GM18858 (cell line): ENCODE measurements at regions not wholly inside any gene's neighbourhood (a gene's known extent, or its start where the extent isn't known, plus 50 kb on each side); places are given as distances from the start of the nearest gene placed in this dataset.
"Not testable (repeated sequence)": the region's sequence is repeated elsewhere in the genome, so short reads cannot be mapped to it uniquely, and the experiment has no call there.

Experiments
- ATAC-seq: cut with Tn5 transposase; IDR thresholded peaks from one replicate; pipeline ENCODE4 v1.9.1; 2021; ENCODE audit not compliant: unreplicated experiment

DNA sequence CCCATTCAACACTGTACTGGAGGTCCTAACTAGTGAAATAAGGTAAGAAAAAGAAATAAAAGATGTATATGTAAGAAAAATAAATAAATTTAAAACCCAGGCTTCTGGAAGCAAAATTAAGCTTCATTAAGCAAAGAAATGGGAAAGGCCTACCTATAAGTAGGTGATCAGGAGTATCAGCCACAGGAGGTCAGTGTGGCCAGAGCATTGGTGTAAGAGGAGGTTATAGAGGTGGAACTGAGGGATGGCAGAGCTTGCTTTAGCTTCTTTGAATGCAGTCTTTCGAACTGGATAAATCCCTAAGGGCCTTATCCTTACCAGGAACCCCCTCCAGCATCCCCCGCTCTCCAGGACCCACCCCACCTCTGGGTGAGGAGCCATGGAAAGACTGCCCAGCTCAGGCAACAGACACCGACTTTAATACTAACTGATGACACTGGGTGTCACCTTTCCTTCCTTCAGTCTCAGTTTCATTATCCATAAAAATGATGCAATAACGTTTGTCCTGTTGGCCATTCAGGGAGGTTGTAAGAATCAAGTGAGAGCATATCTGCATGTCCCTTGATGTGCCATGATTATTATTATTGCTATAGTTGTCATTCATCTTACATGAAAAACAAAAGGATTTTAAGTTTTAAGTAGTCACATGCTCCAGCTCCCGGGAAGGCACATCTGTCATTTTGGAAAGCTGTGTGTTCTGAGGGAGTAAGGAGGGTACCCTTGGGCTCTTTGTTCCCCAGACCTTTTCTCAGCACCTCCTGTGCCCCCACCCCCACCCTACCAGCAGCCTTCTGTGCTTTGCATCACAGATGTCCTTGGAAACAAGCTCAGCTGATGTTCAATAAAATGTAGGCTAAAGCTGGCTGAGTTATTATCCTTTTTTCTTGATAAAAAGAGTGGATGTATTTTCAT lies 50.8 kb upstream of the CTNNA1 start:
- no peak for ATAC-seq

DNA sequence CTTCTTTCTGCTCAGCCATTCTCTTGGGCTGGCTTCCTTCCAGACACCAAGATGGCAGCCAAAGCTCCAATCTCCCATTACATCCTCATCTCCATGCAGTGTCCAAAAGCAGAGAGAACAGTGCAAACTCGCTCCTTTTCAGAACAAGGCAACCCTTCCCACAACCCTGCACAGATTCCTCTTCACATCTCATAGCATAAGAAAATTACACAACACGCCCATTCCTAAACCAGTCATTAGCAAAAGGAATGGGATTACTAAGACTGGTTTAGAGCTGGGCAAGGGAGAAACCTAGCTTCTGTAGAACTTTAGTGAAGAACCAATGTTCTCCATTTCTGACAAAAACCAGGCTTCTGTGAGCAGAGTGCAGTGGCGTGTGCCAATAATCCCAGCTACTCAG lies 51.5 kb upstream of the CTNNA1 start:
- no peak for ATAC-seq

DNA sequence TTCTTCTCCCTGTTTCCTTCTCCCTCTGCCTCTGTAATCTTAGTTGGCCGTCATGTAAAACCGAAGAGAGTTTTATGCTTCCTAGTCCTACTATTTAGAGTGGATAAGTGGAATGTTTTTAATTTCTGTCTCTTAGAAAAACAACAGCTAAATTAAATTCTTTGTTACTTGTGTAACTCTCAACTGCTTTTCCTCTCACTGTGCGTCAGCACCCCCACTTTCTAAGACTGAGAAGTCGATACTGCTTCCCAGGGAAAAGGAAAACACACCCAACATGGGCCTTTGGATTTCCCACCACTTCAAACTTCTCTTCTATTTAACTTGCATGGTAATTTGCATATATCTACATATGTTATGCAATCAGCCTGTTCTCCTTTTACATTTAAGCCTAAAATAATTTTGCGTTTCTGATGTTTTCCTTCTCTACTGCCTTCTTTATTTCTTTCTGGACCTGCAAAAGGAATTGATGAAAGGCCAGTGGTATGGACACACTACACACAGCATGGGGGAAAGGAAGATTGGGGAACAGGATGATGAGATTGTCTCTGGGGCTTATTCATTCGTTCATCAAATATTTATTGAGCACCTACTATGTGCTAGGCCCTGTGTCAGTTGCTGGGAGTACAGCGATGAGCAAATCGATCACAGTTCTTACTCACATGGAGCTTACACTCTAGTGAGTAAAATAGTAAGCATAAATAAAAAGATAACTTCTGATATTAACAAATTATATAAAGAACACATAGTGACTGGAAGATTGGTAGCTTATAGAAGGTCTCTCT lies 52.5 kb upstream of the CTNNA1 start:
- ATAC-seq, result no peak

DNA sequence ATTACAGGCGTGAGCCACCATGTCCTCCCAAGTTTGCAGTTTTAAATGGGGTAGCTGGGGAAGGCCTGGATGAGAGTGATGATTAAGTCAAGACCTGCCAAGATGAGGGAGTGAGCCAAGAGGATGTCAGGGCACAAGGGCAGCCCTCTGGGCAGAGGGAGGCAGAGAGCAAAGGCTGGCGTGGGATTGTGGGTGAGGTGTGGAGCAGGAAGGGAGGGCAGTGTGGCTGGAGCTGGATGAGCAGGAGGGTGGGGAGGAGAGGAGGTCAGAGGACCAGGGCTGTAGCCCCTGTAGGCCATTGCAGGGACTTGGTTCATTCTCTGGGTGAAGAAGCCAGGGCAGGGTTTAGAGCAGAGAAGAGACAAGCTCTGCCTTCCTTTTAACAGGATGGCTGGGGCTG lies 53.7 kb upstream of the CTNNA1 start:
- no peak for ATAC-seq

DNA sequence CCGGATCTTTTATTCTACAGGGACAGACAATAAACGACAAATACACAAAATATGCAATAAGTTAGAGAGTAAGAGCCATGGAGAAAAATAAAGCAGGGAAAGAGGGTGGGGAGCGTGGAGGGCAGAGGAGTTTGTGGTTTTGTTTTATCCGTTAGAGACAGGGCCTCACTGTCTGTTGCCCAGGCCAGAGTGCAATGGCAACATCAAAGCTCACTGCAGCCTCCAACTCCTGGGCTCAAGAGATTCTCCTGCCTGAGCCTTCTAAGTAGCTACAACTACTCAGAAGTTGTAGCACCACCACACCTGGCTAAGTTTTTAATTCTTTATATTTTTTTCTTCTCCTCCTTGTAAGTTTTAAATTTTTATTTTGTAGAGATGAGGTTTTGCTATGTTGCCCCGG lies 54.5 kb upstream of the CTNNA1 start:
- ATAC-seq, result no peak

DNA sequence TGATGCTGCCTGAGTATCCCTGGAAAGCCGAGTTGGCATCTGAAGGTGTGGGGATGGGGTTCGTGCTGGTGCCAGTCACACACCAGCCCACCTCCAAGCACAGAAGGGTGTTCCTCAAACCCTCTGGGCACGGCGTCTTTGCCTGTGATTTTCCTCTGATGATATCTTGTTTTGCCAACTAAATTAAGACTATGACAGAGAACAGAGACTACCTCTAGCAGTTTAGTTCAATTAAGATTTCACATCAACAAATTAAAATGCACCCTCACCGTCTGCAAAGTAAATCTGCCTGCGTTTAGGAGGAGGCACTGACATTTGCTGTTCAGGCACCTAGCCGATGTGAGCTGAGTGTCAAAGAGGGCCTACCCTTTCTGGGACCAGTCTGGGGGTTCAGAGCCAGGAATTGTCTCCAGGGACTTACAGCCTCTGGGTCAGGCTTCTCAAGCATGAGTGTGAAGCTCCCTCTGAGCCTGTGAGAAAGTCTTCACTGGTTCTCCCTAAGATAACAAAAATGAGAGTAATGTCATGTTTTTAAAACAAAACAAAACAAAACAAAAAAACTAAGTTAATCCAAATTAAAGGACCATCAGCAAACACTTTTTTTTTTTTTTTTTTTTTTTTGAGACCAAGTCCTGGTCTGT lies 55.4 kb upstream of the CTNNA1 start:
- no peak for ATAC-seq

DNA sequence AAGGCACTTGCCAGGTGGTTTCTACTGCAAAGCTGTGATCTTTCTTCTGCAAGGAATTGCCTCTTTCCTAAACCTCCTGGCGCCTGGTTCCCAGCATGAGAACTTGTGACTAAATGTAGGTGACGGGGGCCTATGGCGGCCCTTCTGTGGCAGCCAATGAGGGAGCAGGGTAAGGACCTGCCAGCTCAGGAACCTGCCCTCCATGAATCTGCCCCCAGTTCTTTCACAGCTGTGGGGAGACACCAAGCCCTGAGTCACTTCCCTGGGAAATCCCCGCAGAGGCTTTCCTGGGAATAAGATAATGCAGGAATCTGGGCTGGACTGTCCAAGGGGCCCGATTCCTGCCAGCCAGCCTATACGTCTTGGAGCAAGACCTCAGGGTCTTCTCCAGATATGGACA lies 56.7 kb upstream of the CTNNA1 start:
- ATAC-seq, result no peak

DNA sequence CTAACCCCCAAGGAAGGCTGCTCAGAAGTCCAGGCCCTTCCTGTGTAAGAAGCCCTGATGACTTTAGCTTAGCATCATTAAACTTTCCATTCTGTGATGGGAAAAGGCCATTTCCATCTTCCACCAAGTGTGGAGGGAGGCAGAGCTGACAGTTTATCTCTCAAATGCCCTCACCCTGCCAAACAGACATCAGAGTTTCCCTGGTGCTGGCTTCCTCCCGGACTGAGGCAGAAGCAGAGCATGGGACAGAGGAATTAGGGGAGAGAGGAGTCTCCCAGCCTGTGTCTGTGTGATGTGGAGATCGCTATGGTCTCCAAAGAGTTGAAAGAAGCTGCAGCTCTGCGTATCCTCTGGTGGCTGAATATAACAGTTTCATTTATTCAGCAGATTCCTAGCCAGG lies 57.4 kb upstream of the CTNNA1 start:
- ATAC-seq, result no peak

DNA sequence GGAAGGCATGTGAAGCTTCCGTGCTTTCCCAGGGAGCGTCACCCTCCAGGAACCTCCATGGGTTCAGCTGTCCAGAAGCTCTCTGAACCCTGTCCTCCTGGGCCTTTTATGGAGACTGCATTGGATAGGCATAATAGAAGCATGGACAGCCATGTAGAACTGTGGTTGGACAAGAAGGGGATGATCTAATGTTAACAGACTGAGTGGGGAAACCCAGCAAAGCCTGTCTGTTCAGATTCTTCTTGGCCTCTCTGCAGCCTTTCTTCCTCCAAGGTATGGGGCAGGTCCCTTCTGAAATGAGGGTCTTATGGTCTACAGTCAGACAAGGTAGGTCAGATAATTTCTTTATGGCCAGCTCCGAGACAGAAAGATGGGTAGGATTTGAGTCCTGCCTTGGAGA lies 59.1 kb upstream of the CTNNA1 start:
- ATAC-seq, result no peak

DNA sequence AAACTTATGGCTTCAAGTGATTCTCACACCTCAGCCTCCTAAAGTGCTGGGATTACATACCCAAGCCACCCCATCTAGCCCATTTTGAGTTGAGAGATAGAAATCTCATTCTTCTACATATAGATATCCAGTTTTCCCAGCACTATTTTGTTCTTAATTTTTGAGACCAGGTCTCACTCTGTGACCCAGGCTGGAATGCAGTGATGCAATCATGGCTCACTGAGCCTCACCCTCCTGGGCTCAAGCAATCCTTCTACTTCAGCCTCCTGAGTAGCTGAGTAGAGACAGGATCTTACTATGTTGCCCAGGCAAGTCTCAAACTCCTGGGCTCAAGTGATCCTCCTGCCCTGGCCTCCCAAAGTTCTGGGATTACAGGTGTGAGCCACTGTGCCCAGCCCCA lies 60.9 kb upstream of the CTNNA1 start:
- ATAC-seq, result no peak

DNA sequence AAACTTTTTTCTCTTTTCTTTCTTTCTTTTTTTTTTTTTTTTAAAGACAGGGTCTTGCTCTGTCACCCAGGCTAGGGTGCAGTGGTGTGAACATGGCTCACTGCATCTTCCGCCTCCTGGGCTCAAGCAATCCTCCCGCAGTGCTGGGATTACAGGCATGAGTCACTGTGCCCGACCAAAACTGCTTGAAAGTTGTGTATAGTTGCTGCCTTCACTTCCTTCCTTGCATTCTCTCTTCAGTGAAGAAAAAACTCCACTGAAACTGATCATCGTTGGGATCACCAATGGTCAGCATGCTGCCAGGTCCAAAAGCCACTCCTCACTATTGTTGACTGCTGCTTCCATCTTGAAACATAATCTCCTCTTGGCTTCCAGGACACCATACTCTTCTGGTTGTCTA lies 66.6 kb upstream of the CTNNA1 start:
- ATAC-seq, result no peak

DNA sequence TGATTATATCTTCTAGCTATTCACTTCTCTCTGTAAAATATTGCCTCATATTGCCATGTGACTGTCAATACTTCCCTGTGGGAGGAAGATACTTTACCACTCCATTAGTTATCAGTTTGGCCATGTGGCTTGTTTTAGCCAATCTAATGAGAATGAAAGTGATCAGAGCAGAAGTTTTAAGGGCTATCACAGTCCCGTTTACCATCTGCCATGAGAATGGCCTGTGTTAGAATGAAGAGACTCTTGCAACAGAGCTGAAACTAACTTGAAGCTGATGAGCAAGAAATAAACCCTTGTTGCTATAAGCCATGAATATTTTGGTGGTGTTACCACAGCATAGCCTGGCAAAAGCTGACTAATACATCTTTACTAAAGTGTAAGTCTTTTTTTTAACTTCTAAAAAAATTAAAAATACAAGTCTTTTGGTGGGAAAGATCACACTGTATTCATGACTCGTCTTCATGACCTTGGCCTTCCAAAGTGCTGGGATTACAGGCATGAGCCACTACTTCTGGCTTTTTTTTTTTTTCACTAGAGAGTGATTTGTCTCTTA lies 68.0 kb upstream of the CTNNA1 start:
- no peak for ATAC-seq

DNA sequence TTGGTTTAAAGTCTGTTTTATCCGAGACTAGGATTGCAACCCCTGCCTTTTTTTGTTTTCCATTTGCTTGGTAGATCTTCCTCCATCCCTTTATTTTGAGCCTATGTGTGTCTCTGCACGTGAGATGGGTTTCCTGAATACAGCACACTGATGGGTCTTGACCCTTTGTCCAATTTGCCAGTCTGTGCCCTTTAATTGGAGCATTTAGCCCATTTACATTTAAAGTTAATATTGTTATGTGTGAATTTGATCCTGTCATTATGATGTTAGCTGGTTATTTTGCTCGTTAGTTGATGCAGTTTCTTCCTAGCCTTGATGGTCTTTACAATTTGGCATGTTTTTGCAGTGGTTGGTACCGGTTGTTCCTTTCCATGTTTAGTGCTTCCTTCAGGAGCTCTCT lies 70.8 kb upstream of the CTNNA1 start:
- not testable (repeated sequence) for ATAC-seq

DNA sequence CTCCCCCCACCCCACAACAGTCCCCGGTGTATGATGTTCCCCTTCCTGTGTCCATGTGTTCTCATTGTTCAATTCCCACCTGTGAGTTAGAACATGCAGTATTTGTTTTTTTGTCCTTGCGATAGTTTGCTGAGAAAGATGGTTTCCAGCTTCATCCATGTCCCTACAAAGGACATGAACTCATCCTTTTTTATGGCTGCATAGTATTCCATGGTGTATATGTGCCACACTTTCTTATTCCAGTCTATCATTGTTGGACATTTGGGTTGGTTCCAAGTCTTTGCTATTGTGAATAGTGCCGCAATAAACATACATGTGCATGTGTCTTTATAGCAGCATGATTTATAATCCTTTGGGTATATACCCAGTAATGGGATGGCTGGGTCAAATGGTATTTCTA lies 74.4 kb upstream of the CTNNA1 start:
- ATAC-seq, result not testable (repeated sequence)

DNA sequence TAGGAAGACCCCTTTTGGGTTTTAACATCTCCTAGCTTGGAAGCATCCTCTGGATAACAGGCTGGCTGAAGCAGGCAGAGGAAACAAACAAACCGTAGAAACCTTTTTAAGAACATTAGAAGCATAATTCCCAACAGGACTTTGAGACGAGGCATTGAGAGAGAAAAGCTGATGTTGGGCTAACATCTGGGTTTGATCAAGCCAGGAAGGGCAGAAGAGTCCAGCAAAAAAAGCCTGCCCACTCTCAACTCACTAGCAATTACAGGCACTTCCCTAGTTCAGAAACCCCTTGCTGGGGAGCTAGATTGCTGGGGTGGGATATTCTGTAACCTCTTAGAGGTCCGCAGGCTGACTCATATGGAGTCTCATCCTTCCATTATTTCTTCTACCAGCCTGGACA lies 75.4 kb upstream of the CTNNA1 start:
- no peak for ATAC-seq

DNA sequence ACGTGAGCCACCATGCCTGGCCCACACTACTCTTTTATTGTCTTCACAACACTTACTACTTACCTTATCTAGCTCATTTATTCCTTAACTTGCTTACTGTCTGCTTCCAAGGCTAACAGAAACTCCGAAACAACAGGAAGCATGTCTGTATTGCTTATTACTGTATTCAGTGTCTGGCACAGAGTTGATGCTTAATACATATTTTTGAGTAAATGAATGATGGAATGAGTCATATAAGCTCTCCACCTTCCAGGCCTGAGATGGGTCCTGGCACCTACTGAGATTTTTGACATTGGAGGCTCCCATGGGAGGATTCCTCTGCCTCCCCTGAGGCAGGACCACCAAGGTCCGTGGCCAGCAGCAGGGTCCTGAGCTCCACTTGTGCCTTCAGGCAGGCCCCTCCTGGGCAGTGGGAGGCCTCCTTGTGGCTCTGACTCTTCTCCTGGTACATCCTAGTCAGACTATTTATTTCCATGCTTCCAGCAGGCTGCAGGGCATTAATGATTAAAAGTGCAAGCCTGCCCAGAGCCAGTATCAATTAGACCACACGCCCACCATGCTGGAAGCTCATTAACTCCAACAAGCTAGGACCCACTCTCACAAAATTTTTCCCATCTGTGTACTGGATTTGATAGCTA lies 76.5 kb upstream of the CTNNA1 start:
- ATAC-seq, result no peak

DNA sequence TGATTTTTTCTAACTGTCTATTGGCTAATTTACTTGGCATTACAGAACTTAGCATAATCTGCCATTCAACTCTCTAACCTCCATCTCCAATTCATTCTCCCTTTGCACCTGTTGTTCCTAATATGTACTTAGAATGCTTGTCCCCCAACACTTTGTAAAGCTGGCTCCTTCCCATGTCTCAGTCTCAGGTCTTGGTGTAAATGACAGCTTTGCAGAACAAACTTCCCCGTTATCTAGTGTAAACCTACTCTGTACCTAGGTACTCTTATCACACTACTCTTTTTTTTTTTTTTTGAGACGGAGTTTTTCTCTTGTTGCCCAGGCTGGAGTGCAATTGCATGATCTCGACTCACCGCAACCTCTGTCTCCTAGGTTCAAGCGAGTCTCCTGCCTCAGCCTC lies 77.2 kb upstream of the CTNNA1 start:
- no peak for ATAC-seq

DNA sequence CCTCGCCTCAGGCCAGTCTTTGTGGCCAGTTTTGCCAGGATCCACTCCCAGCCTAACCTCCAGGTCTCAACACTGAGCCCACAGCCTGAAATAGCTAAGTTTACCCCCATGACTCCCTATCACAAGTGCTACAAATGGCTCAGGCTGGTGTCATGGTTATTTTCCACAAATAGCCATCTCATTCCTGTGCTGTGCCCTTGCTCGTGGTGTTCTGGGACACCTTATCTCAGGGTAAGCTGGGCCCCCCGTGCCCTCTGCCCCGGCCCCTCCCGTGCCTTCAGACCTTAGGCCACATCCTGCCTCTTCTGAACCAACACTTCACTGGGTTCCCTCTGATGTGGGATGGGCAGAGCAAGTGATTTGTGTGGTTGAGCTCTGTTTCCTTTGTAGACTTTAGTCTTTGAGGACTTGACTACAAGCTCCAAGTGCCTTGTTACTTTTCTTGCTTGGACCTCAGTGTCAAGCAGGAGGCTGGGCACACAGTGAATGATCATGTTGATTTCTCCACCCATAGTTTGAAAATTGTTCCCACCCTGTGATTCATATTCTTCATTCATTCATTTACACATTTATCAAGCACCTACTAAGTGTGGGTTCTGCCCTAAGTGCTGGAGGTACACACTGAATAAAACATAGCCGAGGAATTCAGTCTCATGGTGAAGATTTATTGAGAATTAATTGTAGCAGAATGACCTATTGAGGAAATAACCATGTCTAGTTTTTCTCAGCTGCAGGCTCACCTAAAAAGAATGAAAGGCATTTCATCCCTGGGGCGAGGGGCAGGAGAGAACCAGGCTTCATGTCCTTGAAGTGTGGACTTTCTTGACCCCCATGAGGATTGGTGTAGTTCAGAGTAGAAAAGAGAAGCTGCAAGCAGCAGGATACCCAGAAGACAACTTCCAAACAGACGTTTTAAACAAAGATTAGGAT lies 84.5 kb upstream of the CTNNA1 start:
- ATAC-seq, result no peak

DNA sequence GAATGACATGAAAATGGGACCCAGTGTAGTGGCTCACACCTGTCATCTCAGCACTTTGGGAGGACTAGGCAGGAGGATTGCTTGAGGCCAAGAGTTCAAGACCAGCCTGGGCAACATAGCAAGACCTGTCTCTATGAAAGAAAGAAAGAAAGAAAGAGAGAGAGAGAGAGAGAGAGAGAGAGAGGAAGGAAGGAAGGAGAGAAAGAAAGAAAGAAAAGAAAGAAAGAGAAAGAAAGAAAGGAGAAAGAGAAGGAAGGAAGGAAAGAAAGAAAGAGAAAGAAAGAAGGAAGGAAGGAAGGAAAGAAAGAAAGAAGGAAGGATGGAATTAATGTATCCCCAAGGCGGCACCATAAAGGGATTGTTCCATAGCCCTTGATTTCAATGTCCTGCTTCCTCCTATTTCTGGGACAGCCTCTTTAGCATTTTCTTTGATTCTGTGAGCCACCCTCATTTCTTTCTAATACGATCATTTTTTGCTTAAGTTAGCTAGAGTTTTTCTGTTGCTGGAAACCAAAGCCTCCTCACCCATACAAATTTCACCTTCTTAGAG lies 85.4 kb upstream of the CTNNA1 start:
- ATAC-seq, result not testable (repeated sequence)
